VCaP (cell line): ENCODE measurements at regions not wholly inside any gene's neighbourhood (a gene's known extent, or its start where the extent isn't known, plus 50 kb on each side); places are given as distances from the start of the nearest gene placed in this dataset.

Source experiments
- H3K27ac ChIP-seq: fragments of 450-650 bp; 2 replicates; pipeline ENCODE4 v1.5.1; 2017
- CTCF ChIP-seq: fragments of 450-650 bp; conservative IDR thresholded peaks from 2 replicates; pipeline ENCODE4 v1.5.1; 2017; ENCODE audit warnings: mild to moderate bottlenecking, moderate library complexity

- no peak overlapping the region for H3K27ac ChIP-seq
- no peak for TF ChIP-seq CTCF
Observed at GRCh38 chr3:153445817-153446216, 283.8 kb downstream of the RAP2B start.

- TF ChIP-seq CTCF: no peak
- no peak overlapping the region for H3K27ac ChIP-seq
Observed at GRCh38 chr3:153448151-153448829, 286.3 kb downstream of the RAP2B start.

DNA sequence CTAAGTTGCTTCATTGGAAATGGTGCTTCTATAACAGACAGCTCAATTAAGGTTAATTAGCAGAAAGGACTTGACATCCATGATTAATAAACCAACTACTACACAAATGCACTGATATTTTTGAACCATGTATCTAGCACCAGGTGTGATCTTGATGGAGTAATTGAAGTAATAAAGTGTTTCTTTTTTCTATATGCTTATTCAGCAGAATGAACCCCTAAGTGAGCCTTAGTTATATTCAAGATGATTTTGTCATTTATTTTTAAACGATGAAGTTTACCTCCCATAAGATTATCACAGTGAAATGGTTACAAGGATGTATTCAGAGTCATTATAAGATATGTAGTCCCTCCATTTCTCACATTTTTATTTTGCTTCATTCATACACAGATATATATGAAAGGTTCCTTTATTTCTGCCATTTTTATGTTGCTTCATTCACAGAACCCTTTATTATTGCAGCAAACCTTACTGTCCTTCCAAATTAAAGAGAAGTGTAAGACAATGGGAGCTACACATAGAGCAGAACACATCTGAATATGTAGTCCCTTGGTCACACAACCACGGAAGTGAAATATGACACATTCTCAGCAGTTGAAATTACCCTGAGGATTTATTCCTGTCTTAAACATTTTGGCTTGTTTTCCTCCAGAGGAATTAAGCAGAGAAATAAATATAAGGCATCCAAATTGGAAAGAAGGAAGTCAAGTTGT lies 295.0 kb downstream of the RAP2B start:
- no peak for TF ChIP-seq CTCF
- no peak overlapping the region for H3K27ac ChIP-seq

- no peak for TF ChIP-seq CTCF
Observed at GRCh38 chr3:153458881-153459280, 296.9 kb downstream of the RAP2B start.

DNA sequence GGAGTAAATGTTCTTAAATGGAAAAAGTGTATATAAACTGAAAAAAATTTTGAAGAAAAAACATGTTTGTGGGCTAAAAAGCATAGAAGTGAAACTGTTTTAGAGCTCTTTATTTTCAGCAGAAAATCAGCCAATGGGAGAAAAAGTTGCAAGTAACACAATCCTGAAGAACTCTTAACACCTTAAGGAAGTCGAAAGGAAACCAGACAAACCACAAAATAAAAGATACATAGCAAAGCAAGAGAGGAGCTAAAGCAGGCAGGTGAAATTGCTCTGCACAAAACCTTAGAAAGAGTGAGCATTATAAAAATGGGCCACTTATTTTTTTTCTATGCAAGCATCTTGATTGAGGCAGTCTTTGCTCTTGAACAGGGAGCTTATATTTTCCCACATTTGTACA lies 300.5 kb downstream of the RAP2B start:
- no peak overlapping the region for H3K27ac ChIP-seq
- no peak for TF ChIP-seq CTCF

More at GRCh38 chr3:153458881-153459280, 296.9 kb downstream of the RAP2B start:
- H3K27ac ChIP-seq: no peak overlapping the region

DNA sequence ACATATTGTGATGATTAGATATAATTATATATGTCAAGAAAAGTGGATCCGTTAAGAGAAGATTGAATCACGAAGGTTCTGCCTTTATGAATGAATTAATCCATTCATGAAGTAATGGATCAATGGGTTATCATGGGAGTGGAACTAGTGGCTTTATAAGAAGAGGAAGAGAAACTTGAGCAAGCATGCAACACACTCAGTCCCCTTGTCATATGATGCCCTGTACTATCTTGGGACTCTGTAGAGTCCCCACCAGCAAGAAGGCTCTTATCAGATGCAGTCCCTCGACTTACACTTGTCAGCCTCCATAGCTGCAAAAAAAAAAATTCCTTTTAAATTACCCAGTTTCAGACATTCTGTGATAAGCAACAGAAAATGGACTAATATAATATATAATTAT lies 301.9 kb downstream of the RAP2B start:
- no peak for TF ChIP-seq CTCF
- no peak overlapping the region for H3K27ac ChIP-seq

DNA sequence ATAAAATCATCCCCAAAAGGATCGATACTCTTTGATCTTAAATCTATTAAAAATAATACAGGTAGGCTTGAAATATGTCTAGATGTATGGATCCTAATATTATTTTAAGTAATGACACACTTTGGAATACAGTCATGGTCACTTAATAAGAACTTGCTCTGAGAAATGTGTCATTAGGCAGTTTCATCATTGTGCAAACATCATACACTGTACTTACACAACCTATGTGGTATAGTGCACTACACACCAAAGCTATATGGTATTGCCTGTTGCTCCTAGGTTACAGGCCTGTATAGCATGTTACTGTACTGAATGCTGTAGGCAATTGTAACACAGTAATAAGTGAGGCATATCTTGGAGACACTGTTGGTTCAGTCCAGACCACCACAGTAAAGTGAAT lies 307.1 kb downstream of the RAP2B start:
- TF ChIP-seq CTCF: no peak
- H3K27ac ChIP-seq: no peak overlapping the region
